SH-SY5Y (cell line): ENCODE measurements at regions not wholly inside any gene's neighbourhood (a gene's known extent, or its start where the extent isn't known, plus 50 kb on each side); places are given as distances from the start of the nearest gene placed in this dataset.

Source experiments
- GATA2 ChIP-seq: IDR thresholded peaks from 2 replicates; pipeline ENCODE4 v1.6.1; 2011; ENCODE audit warnings: mild to moderate bottlenecking, low read depth, low read length
- GATA3 ChIP-seq: IDR thresholded peaks from 2 replicates; pipeline ENCODE4 v1.6.1; 2011; ENCODE audit warnings: low read depth, mild to moderate bottlenecking, low read length, moderate library complexity

DNA sequence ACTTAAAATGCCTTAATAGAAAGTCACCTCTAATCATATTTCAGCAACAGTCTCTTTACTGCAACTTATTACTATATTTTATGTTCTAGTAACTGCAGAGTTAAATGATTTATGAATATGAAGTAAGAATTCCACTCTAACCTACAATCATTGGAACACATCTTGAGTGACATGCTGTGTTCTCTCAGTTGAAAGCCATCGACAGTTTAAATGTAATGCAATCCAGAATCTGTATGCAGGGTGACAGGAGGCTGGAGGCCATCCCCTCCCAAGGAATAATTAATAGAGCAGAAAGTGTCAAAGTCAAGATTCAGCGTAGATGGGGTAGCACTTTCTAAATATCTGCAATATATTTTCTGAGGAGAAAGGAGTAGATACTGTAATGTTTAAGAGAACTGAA, 590.3 kb upstream of the SORCS1 start:
- TF ChIP-seq GATA3: no peak
- TF ChIP-seq GATA2: no peak
